Sigmoid colon (tissue), 6 donors: ENCODE measurements at regions not wholly inside any gene's neighbourhood (a gene's known extent, or its start where the extent isn't known, plus 50 kb on each side); places are given as distances from the start of the nearest gene placed in this dataset.

Experiments
- DNase-seq: peaks from one replicate; pipeline ENCODE4 v3.0.0-alpha.2; 2019
- H3K27ac ChIP-seq, 4 donors: fragments of 200-600 bp; sonication (generic); one replicate each; pipeline ENCODE4 v1.5.1; 2016 to 2019; ENCODE audit warnings: mild to moderate bottlenecking in 1 of 4
- H3K27me3 ChIP-seq, 3 donors: fragments of 200-600 bp; sonication (generic); one replicate each; pipeline ENCODE4 v1.5.1; 2019; ENCODE audit warnings: mild to moderate bottlenecking in 1 of 3
- H3K36me3 ChIP-seq, 4 donors: fragments of 200-600 bp; sonication (generic); one replicate each; pipeline ENCODE4 v1.5.1; 2016 to 2019
- H3K4me1 ChIP-seq, 4 donors: fragments of 200-600 bp; sonication (generic); one replicate each; pipeline ENCODE4 v1.5.1; 2017 to 2019
- H3K4me3 ChIP-seq, 4 donors: fragments of 200-600 bp; sonication (generic); one replicate each; pipeline ENCODE4 v1.5.1; 2017 to 2019; ENCODE audit warnings: mild to moderate bottlenecking in 2 of 4, moderate library complexity in 1 of 4
- H3K9me3 ChIP-seq, 4 donors: fragments of 200-600 bp in 3 of 4; sonication (generic) in 3 of 4; one replicate each; pipeline versions ENCODE4 v1.5.1 to v1.6.1; 2013 to 2019
- EP300 ChIP-seq, 4 donors: sonication (generic); formaldehyde crosslinking; IDR thresholded peaks; one replicate each; pipeline ENCODE4 v1.6.1; 2017; ENCODE audit warnings: antibody characterized with exemption in 4 of 4
- POLR2A ChIP-seq, 2 donors: fragments of 450-650 bp; IDR thresholded peaks; one replicate each; pipeline ENCODE4 v1.6.1; 2016; ENCODE audit warnings: antibody characterized with exemption in 2 of 2, mild to moderate bottlenecking in 2 of 2, moderate library complexity in 2 of 2
- POLR2AphosphoS5 ChIP-seq, 4 donors: sonication (generic); formaldehyde crosslinking; IDR thresholded peaks; one replicate each; pipeline ENCODE4 v1.6.1; 2017; ENCODE audit warnings: antibody characterized with exemption in 4 of 4
- WGBS, 2 donors: extraction: QIAGEN DNeasy Blood & Tissue Kit; methylation state at CpG; one replicate each; pipeline ENCODE4 v1.1.7; 2013; 5-methylcytosine and 5-hydroxymethylcytosine counted together
- intact Hi-C: fragments of 100-400 bp; cut with DNase I; formaldehyde crosslinking; loops from one replicate; pipeline ENCODE4 v1.15.1; 2023
- TF ChIP-seq, protein P1 (sequence below), 4 experiments: fragments of 450-650 bp in 3 of 4; fragments of 200-600 bp in 1 of 4; IDR thresholded peaks; one replicate each; pipeline ENCODE4 v1.5.1; 2016 to 2019; ENCODE audit warnings: antibody characterized with exemption in 4 of 4, mild to moderate bottlenecking in 3 of 4, moderate library complexity in 2 of 4
- donor health status: healthy with polysubstance abuse.
- donor health status: healthy.

DNA sequence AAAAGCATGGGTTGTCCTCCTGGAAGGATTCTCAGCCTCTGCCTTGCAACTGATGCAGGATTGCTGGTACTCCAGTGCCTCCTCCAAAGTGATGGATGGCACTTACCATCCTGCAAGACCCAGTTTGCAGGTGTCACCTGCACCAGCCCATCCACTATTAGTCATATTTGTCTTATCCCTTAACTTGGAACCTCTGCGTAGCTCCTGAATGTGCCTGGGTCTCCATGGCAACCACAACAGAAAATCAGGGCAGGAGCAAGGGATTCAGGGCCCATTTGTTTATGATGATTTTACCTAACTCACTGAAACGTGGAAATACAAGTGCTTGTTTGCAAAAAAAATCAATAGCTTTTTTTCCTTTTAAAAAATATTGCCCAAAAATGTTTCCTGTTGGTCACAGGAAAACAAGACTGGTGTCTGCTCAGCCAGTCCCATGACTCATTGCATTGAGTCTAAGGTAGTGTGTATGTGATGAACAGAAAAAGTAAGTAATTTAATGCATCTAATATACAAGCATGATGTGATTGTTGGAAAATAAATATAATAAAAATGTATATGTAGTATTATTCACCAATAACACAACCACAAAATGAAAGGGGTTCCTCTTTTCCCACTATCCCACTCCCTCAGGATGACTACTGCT, 1196.3 kb upstream of the TMEM132C start:
- Histone ChIP-seq H3K9me3 (no peaks in the 10 kb centered on the region), H3K4me1 (no peaks in the 10 kb centered on the region), H3K27ac (no peak overlapping the region), H3K27me3 (no peaks in the 10 kb centered on the region), H3K36me3 (no peaks in the 10 kb centered on the region), H3K4me3 (no peak overlapping the region)
- intact Hi-C loops, result no loop called here
- DNase-seq, result no peak
- TF ChIP-seq EP300 (IDR thresholded peaks at IDR 0.05), result no peak
- 28 to 54% methylated on average over 2 of the region's 2 CpGs for WGBS, 2 donors

DNA sequence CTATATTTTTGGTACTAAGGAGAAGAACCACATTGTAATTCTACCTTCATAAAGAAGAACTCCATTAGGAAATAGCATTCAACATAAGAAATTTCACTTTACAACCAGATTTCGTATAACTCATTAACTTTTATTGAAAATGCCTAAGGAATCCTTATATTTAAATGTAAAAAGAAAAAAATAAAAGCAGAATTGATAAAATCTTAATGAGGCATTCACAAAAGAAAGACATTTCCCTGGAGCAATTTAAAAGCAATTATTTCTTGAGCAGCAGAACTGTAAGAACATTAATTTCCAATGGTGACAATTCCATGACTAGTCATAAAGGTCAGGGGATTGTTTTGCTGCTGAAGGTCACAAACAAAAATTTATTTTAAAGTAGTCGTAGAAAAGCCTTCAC, 1192.8 kb upstream of the TMEM132C start:
- Histone ChIP-seq H3K9me3 (no peaks in the 10 kb centered on the region), H3K4me3 (no peak overlapping the region), H3K27me3 (no peaks in the 10 kb centered on the region), H3K4me1 (no peaks in the 10 kb centered on the region), H3K36me3 (no peaks in the 10 kb centered on the region), H3K27ac (no peak overlapping the region)
- DNase-seq, result no peak
- intact Hi-C loops, result no loop called here
- WGBS, 2 donors, result 72 to 79% methylated on average over 2 of the region's 2 CpGs
- TF ChIP-seq POLR2AphosphoS5 (IDR thresholded peaks at IDR 0.05), result no peak
- TF ChIP-seq POLR2A (IDR thresholded peaks at IDR 0.05), result no peak
- TF ChIP-seq EP300 (IDR thresholded peaks at IDR 0.05), result no peak
- TF ChIP-seq, protein P1, sequence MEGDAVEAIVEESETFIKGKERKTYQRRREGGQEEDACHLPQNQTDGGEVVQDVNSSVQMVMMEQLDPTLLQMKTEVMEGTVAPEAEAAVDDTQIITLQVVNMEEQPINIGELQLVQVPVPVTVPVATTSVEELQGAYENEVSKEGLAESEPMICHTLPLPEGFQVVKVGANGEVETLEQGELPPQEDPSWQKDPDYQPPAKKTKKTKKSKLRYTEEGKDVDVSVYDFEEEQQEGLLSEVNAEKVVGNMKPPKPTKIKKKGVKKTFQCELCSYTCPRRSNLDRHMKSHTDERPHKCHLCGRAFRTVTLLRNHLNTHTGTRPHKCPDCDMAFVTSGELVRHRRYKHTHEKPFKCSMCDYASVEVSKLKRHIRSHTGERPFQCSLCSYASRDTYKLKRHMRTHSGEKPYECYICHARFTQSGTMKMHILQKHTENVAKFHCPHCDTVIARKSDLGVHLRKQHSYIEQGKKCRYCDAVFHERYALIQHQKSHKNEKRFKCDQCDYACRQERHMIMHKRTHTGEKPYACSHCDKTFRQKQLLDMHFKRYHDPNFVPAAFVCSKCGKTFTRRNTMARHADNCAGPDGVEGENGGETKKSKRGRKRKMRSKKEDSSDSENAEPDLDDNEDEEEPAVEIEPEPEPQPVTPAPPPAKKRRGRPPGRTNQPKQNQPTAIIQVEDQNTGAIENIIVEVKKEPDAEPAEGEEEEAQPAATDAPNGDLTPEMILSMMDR (IDR thresholded peaks at IDR 0.05), result no peak

DNA sequence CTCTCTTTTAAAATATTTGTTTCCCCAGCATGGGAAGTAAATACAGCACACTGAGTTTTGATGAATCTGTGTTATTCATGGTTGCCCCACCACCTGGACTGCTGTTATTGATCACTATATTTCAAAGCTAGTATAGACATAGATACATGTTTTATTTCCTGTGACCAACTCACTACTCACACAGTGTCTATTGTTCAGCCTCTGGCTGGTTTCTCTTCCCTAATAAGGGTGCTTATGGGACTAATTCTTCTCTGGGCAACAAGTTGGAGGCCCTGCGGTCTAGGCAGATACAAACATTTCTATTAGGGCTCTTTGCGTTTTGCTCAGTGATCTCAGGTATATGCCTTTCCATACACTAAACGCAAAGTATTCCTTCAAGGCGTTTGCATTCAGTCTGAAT, 1191.0 kb upstream of the TMEM132C start:
- 91 to 94% methylated on average over 4 of the region's 4 CpGs for WGBS, 2 donors
- no peak for TF ChIP-seq EP300 (IDR thresholded peaks at IDR 0.05)
- TF ChIP-seq POLR2A (IDR thresholded peaks at IDR 0.05), result no peak
- TF ChIP-seq, protein P1 (IDR thresholded peaks at IDR 0.05), result no peak
- TF ChIP-seq POLR2AphosphoS5 (IDR thresholded peaks at IDR 0.05), result no peak
- Histone ChIP-seq H3K36me3 (no peaks in the 10 kb centered on the region), H3K27me3 (no peaks in the 10 kb centered on the region), H3K4me1 (no peaks in the 10 kb centered on the region), H3K9me3 (no peaks in the 10 kb centered on the region), H3K27ac (no peak overlapping the region), H3K4me3 (no peak overlapping the region)
- no peak for DNase-seq
- intact Hi-C loops, result no loop called here

DNA sequence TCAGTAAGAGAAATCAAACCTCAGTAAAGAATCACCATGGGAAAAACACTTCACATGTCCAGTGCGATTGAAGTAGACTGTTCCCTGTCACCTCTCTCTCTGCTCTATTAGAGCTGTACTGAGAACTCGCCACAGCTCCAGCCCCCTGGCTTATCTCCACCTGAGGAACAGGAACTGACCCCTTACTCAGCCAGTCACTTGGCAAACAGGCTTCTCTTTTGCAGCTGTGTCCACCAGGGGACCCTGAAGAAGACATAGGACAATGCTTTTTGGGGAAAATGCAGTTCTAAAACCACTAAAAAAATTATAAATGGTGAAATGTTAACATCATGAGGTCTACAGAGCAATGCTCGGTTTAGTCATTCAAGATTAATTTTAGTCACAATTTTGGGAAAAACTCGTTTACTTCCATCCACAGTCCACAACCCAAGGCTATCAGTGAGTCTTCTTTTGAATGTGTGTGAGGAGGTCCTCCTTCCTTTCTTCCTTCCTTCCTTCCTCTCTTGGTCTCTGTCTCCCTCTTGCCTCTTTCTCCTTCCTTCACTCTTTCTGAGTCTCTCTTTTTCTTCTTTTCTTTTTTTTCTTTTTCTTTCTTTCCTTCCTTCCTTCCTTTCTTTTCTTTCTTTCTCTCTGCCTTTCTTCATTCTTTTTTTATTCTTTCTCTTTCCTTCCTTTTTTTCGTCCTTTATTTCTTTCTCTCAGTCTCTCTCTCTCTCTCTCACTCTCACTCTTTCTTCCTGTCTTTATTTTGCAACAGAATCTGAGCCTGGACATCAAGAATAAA, 1189.5 kb upstream of the TMEM132C start:
- 76 to 79% methylated on average over 5 of the region's 5 CpGs for WGBS, 2 donors
- Histone ChIP-seq H3K27me3 (no peaks in the 10 kb centered on the region), H3K36me3 (no peaks in the 10 kb centered on the region), H3K27ac (no peak overlapping the region), H3K4me1 (no peaks in the 10 kb centered on the region), H3K4me3 (no peak overlapping the region), H3K9me3 (no peaks in the 10 kb centered on the region)
- intact Hi-C loops, result no loop called here
- TF ChIP-seq POLR2AphosphoS5 (IDR thresholded peaks at IDR 0.05), result no peak
- TF ChIP-seq EP300 (IDR thresholded peaks at IDR 0.05), result no peak
- no peak for TF ChIP-seq POLR2A (IDR thresholded peaks at IDR 0.05)
- TF ChIP-seq, protein P1 (IDR thresholded peaks at IDR 0.05), result no peak
- no peak for DNase-seq

DNA sequence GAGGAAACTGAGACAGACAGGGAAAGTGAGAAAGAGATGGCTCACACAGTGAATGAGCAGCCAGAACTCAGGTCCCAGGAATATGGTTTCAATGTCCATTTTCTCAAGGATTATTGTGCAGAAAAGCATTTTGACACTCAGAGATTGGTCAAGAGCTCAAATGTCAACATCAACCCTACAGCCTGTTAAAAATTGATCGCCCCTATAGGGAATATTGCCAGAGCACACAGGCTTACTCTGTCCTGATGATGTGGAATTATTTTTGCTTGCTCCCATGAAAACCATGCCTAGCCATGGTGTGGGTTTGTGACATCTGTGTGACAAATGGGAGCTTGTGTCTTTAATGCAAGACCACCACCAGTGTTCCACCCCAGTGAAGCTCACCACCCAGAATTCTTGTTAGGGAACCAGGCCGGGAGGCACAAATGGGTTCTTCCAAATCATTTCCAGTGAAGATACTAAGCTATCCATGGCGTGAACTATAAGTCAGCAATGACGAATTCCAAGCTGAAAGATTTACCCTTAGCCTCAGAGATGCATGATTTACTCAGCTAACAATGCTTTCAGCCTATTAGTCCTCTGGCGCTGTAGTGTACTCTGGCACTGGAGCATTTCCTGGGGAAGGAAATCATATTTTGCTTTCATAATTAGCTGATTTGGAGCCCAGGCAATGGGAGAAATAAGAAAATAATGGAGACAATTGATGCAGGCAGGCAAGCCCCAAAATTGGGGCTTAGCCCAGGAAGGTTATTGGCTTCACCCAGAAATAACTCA, 1188.2 kb upstream of the TMEM132C start:
- H3K4me3 ChIP-seq, result no peak overlapping the region
- H3K9me3 ChIP-seq, result no peaks in the 10 kb centered on the region
- H3K4me1 ChIP-seq, result peaks cover 0 to 3% (median 0%) of the 10 kb centered on the region in 4 donors
- no peak for DNase-seq
- no peaks in the 10 kb centered on the region for H3K27me3 ChIP-seq
- intact Hi-C loops, result no loop called here
- WGBS, 2 donors, result 79 to 91% methylated on average over 5 of the region's 5 CpGs
- no peak overlapping the region for H3K27ac ChIP-seq
- no peaks in the 10 kb centered on the region for H3K36me3 ChIP-seq
- TF ChIP-seq EP300 (IDR thresholded peaks at IDR 0.05), result no peak
- no peak for TF ChIP-seq POLR2AphosphoS5 (IDR thresholded peaks at IDR 0.05)
